ENCODE measurements at regions not wholly inside any gene's neighbourhood (a gene's known extent, or its start where the extent isn't known, plus 50 kb on each side); places are given as distances from the start of the nearest gene placed in this dataset.

DNA sequence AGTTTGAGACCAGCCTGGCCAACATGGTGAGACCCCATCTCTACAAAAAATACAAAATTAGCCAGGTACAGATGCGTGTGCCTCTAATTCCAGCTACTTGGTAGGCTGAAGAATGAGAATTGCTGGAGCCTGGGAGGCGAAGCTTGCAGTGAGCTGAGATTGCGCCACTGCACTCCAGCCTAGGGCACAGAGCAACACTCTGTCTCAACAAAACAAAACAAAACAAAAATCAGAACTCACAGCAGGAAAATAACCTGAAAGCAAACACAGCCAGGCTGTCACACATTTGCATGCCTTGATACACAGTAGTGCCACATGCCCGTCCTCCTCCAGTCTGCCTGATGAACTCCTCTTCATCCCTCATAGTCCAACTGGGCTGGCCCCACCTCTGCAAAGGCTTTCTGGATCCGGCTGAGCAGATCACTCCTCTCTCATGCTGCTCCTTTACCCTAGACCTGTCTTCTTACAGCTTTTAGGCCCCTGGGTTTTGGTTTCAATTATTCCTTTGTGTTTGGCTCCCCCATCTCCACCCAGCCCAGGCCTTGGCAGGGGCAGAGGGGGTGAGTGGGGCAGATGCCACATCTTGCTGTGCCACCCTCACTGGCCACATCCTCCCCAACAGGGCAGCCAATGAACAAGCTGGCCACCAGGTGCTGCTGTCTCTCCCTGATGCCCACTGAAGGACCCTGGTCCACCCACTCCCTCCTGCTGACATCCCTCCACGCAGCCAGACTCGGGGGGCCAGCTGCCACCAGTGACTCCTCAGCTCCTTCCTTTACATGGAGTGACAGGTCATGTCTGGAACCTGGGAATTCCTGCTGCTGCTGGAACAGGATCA lies 62.0 kb upstream of the GGTA1 start:
- TF ChIP-seq, protein P1, sequence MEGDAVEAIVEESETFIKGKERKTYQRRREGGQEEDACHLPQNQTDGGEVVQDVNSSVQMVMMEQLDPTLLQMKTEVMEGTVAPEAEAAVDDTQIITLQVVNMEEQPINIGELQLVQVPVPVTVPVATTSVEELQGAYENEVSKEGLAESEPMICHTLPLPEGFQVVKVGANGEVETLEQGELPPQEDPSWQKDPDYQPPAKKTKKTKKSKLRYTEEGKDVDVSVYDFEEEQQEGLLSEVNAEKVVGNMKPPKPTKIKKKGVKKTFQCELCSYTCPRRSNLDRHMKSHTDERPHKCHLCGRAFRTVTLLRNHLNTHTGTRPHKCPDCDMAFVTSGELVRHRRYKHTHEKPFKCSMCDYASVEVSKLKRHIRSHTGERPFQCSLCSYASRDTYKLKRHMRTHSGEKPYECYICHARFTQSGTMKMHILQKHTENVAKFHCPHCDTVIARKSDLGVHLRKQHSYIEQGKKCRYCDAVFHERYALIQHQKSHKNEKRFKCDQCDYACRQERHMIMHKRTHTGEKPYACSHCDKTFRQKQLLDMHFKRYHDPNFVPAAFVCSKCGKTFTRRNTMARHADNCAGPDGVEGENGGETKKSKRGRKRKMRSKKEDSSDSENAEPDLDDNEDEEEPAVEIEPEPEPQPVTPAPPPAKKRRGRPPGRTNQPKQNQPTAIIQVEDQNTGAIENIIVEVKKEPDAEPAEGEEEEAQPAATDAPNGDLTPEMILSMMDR (IDR thresholded peaks at IDR 0.05), result no peak
- TF ChIP-seq POLR2A (IDR thresholded peaks at IDR 0.05), result no peak
